ENCODE measurements at regions not wholly inside any gene's neighbourhood (a gene's known extent, or its start where the extent isn't known, plus 50 kb on each side); places are given as distances from the start of the nearest gene placed in this dataset.
"Not testable (repeated sequence)": the region's sequence is repeated elsewhere in the genome, so short reads cannot be mapped to it uniquely, and the experiment has no call there.

GRCh38 chr11:25625094-25625493 is 706.8 kb upstream of the ANO3 start:
- H3K9me3 ChIP-seq, result no peaks in the 10 kb centered on the region
- no peak for TF ChIP-seq POLR2A (IDR thresholded peaks at IDR 0.05)
- TF ChIP-seq, protein P1, sequence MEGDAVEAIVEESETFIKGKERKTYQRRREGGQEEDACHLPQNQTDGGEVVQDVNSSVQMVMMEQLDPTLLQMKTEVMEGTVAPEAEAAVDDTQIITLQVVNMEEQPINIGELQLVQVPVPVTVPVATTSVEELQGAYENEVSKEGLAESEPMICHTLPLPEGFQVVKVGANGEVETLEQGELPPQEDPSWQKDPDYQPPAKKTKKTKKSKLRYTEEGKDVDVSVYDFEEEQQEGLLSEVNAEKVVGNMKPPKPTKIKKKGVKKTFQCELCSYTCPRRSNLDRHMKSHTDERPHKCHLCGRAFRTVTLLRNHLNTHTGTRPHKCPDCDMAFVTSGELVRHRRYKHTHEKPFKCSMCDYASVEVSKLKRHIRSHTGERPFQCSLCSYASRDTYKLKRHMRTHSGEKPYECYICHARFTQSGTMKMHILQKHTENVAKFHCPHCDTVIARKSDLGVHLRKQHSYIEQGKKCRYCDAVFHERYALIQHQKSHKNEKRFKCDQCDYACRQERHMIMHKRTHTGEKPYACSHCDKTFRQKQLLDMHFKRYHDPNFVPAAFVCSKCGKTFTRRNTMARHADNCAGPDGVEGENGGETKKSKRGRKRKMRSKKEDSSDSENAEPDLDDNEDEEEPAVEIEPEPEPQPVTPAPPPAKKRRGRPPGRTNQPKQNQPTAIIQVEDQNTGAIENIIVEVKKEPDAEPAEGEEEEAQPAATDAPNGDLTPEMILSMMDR (IDR thresholded peaks at IDR 0.05), result no peak
- no peaks in the 10 kb centered on the region for H3K27me3 ChIP-seq
- no peak overlapping the region for H3K4me3 ChIP-seq
- no peaks in the 10 kb centered on the region for H3K36me3 ChIP-seq (ENCODE audit: low read depth, missing control alignments)
- DNase-seq, result no peak
- intact Hi-C loops (cut with DNase I; ENCODE audit: low total_unique reads), result no loop called here
- no peaks in the 10 kb centered on the region for H3K4me1 ChIP-seq
- no peak overlapping the region for H3K27ac ChIP-seq
- 88 to 90% methylated on average over 3 of the region's 3 CpGs for WGBS, 2 donors

- no peak overlapping the region for H3K4me3 ChIP-seq
- no peak overlapping the region for H3K27ac ChIP-seq
- H3K27me3 ChIP-seq, result no peaks in the 10 kb centered on the region
- TF ChIP-seq, protein P1 (IDR thresholded peaks at IDR 0.05), result no peak
- TF ChIP-seq POLR2A (IDR thresholded peaks at IDR 0.05), result no peak
- intact Hi-C loops (cut with DNase I; ENCODE audit: low total_unique reads), result no loop called here
- no peak for DNase-seq
- H3K36me3 ChIP-seq (ENCODE audit: low read depth, missing control alignments), result no peaks in the 10 kb centered on the region
- no peaks in the 10 kb centered on the region for H3K9me3 ChIP-seq
- 89% methylated on average over 5 of the region's 5 CpGs; no CpG with 5 or more reads in 1 of the 2 donors for WGBS, 2 donors
- H3K4me1 ChIP-seq, result no peaks in the 10 kb centered on the region
Observed at GRCh38 chr11:25628030-25628429, 703.9 kb upstream of the ANO3 start.

GRCh38 chr11:25633230-25633629 is 698.7 kb upstream of the ANO3 start:
- Histone ChIP-seq H3K36me3 (ENCODE audit: low read depth, missing control alignments) (no peaks in the 10 kb centered on the region), H3K4me3 (no peak overlapping the region), H3K4me1 (no peaks in the 10 kb centered on the region), H3K9me3 (no peaks in the 10 kb centered on the region), H3K27ac (no peak overlapping the region), H3K27me3 (no peaks in the 10 kb centered on the region)
- intact Hi-C loops (cut with DNase I; ENCODE audit: low total_unique reads), result no loop called here
- DNase-seq, result no peak
- no peak for TF ChIP-seq POLR2A (IDR thresholded peaks at IDR 0.05)
- TF ChIP-seq, protein P1 (IDR thresholded peaks at IDR 0.05), result no peak
- WGBS, 2 donors, result 73 to 88% methylated on average over 1 of the region's 1 CpG

DNA sequence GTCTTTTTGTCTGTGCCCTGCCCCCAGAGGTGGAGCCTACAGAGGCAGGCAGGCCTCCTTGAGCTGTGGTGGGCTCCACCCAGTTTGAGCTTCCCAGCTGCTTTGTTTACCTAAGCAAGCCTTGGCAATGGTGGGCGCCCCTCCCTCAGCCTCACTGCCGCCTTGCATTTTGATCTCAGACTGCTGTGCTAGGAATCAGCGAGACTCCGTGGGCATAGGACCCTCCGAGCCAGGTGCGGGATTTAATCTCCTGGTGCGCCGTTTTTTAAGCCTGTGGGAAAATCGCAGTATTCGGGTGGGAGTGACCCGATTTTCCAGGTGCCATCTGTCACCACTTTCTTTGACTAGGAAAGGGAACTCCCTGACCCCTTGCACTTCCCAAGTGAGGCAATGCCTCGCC is 682.7 kb upstream of the ANO3 start:
- H3K27ac ChIP-seq; H3K36me3 ChIP-seq (ENCODE audit: low read depth, missing control alignments); H3K9me3 ChIP-seq; intact Hi-C loops (cut with DNase I; ENCODE audit: low total_unique reads); H3K27me3 ChIP-seq; H3K4me1 ChIP-seq; DNase-seq; H3K4me3 ChIP-seq: not testable (repeated sequence)
- WGBS, 2 donors, result 85 to 93% methylated on average over 4 to 12 of the region's 12 CpGs

DNA sequence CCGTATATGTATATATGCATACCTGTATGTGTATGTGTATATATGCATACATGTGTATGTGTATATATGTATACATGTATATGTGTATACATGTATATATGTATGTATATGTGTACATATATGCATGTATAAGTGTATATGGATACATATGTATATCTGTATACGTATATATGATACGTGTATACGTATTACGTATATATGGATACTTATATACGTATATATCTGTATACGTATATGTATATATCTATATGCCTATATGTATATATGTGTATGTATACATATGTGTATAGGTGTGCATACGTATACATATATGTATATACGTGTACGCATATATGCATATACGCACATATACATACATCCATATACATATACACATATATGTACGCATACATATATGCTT is 681.6 kb upstream of the ANO3 start:
- no peaks in the 10 kb centered on the region for H3K4me1 ChIP-seq
- no peak overlapping the region for H3K4me3 ChIP-seq
- intact Hi-C loops (cut with DNase I; ENCODE audit: low total_unique reads), result no loop called here
- no peak for DNase-seq
- WGBS, 2 donors, result 78 to 85% methylated on average over 12 of the region's 12 CpGs
- no peaks in the 10 kb centered on the region for H3K36me3 ChIP-seq (ENCODE audit: low read depth, missing control alignments)
- no peaks in the 10 kb centered on the region for H3K9me3 ChIP-seq
- TF ChIP-seq, protein P1 (IDR thresholded peaks at IDR 0.05), result no peak
- no peak overlapping the region for H3K27ac ChIP-seq
- H3K27me3 ChIP-seq, result no peaks in the 10 kb centered on the region
